HL-60 (cell line): ENCODE measurements at regions not wholly inside any gene's neighbourhood (a gene's known extent, or its start where the extent isn't known, plus 50 kb on each side); places are given as distances from the start of the nearest gene placed in this dataset.

Experiments used
- CTCF ChIP-seq: IDR thresholded peaks from one replicate; pipeline ENCODE4 v1.5.1; 2011; ENCODE audit warnings: low read length, control low read depth, inconsistent platforms; ENCODE audit not compliant: insufficient read depth
- POLR2AphosphoS5 ChIP-seq: IDR thresholded peaks from 2 replicates; pipeline ENCODE4 v1.6.1; 2012; ENCODE audit warnings: low read depth
- REST ChIP-seq: IDR thresholded peaks from 2 replicates; pipeline ENCODE4 v1.6.1; 2012; ENCODE audit warnings: low read depth; ENCODE audit not compliant: insufficient replicate concordance
- SPI1 ChIP-seq: IDR thresholded peaks from 2 replicates; pipeline ENCODE4 v1.6.1; 2012; ENCODE audit warnings: low read depth, mild to moderate bottlenecking, borderline replicate concordance

GRCh38 chr7:55265836-55266642 is 99.1 kb upstream of the LANCL2 start:
- TF ChIP-seq CTCF (no peak), POLR2AphosphoS5 (no peak), REST (no peak), SPI1 (no peak)
